ENCODE measurements at regions not wholly inside any gene's neighbourhood (a gene's known extent, or its start where the extent isn't known, plus 50 kb on each side); places are given as distances from the start of the nearest gene placed in this dataset.

DNA sequence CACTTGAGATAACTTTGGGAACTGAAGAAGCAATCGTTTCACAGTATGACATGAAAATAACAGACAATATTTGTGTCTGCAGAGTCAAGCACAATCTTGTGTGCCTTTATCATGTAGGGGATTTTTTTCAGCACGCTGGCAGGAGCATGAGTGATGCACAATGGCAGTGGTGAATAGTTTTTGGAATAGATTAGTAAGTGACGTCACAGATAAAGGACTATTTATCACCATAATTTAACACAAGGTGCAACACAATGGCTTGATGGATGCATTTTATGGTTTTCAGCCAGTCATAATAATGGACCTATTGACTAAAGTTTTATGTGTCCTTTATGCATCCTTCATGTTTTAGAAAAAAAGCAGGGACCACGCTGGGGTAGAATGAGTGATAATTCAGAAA lies 559.8 kb upstream of the FANCL start:
- Histone ChIP-seq H3K4me3 (no peak overlapping the region), H3K4me1 (no peaks in the 10 kb centered on the region), H3K27me3 (no peaks in the 10 kb centered on the region), H3K9me3 (no peaks in the 10 kb centered on the region), H3K36me3 (no peaks in the 10 kb centered on the region), H3K27ac (no peak overlapping the region)
- no peak for DNase-seq
- intact Hi-C loops (cut with DNase I; ENCODE audit: low total_unique reads), result no loop called here
- TF ChIP-seq POLR2A (IDR thresholded peaks at IDR 0.05), result no peak
- TF ChIP-seq, protein P1, sequence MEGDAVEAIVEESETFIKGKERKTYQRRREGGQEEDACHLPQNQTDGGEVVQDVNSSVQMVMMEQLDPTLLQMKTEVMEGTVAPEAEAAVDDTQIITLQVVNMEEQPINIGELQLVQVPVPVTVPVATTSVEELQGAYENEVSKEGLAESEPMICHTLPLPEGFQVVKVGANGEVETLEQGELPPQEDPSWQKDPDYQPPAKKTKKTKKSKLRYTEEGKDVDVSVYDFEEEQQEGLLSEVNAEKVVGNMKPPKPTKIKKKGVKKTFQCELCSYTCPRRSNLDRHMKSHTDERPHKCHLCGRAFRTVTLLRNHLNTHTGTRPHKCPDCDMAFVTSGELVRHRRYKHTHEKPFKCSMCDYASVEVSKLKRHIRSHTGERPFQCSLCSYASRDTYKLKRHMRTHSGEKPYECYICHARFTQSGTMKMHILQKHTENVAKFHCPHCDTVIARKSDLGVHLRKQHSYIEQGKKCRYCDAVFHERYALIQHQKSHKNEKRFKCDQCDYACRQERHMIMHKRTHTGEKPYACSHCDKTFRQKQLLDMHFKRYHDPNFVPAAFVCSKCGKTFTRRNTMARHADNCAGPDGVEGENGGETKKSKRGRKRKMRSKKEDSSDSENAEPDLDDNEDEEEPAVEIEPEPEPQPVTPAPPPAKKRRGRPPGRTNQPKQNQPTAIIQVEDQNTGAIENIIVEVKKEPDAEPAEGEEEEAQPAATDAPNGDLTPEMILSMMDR (IDR thresholded peaks at IDR 0.05), result no peak

DNA sequence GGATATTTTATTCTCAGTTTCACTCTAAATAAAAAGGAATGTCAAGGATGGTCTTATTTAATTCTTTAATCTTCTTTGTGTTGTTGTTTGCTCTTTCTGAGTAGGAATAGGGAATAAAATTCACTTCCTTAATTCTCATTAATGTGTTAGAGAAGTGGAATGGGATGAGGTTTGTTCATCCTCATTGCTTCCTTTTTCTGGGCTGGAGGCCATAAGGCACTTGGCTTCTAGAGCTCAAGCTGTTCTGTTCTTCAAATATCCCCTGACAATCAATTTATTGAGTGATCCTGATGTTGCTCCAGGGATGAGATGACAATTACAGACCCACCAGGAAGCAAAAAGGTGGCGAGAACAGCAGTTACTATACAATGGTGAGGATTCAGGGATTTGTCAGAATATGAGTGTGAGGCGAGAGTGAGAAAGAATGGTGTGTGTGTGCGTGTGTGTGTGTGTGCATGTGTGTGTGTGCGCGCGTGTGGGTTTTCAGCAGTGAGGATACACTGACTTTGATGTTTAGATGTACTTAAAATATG lies 557.6 kb upstream of the FANCL start:
- DNase-seq, result no peak
- TF ChIP-seq POLR2A (IDR thresholded peaks at IDR 0.05), result no peak
- TF ChIP-seq, protein P1 (IDR thresholded peaks at IDR 0.05), result no peak
- no peak overlapping the region for H3K4me3 ChIP-seq
- no peak overlapping the region for H3K27ac ChIP-seq
- H3K36me3 ChIP-seq, result no peaks in the 10 kb centered on the region
- no peaks in the 10 kb centered on the region for H3K27me3 ChIP-seq
- H3K4me1 ChIP-seq, result no peaks in the 10 kb centered on the region
- intact Hi-C loops (cut with DNase I; ENCODE audit: low total_unique reads), result no loop called here
- no peaks in the 10 kb centered on the region for H3K9me3 ChIP-seq

DNA sequence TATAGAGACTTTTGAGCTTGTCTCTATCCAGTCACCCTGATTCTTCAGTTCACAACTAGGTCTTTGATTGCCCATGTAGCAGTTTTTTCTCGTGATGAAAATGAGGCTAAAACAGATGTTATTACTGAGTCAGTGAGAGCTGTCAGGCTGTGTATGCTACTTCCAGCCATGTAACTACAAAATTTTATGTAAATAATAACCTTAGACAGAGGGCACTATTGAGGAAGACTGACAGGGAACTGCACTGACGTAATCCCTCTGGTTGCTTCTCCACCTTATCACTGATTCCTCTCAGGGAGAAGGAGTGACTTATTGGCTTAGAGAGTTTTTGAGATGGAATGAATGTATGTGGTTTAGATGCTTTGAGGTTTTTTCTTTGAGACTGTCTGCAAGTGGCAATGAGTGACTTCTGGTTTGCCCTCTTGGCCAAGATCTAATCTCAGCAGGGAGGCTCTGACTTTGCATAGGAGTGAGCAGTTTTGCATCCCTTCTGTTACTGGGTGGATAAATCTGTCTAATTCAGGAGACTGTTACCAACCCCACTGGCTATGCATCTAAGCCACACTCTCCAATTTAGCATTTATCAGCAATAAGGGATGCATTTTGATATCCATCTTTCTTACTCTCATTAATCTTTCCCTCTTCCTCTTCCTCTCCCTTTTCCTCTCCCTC lies 555.2 kb upstream of the FANCL start:
- DNase-seq, result no peak
- intact Hi-C loops (cut with DNase I; ENCODE audit: low total_unique reads), result no loop called here
- H3K9me3 ChIP-seq, result no peaks in the 10 kb centered on the region
- H3K27me3 ChIP-seq, result no peaks in the 10 kb centered on the region
- H3K4me1 ChIP-seq, result no peaks in the 10 kb centered on the region
- H3K4me3 ChIP-seq, result no peak overlapping the region
- TF ChIP-seq, protein P1 (IDR thresholded peaks at IDR 0.05), result no peak
- no peak for TF ChIP-seq POLR2A (IDR thresholded peaks at IDR 0.05)
- H3K27ac ChIP-seq, result no peak overlapping the region
- no peaks in the 10 kb centered on the region for H3K36me3 ChIP-seq

DNA sequence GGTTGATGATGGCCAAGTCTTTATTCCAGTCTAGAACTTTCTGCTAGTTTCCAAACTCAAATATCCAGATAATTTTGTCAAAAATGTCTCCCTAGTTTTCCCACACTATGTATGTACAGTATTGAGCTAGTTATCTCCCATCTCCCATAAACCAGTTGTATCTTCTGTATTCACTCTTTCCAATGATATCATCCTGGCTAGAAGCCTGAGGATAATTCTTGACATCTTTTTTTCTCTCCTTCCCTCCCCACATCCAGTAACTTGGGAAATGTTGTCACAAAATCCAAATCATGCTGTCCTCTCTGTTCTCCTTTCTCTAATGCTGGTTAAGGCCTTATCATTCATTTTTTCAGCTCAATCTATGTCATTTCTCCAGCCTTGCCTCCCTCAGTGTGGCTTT lies 553.8 kb upstream of the FANCL start:
- no peak for DNase-seq
- Histone ChIP-seq H3K27ac (no peak overlapping the region), H3K27me3 (no peaks in the 10 kb centered on the region), H3K9me3 (no peaks in the 10 kb centered on the region), H3K4me3 (no peak overlapping the region), H3K4me1 (no peaks in the 10 kb centered on the region), H3K36me3 (no peaks in the 10 kb centered on the region)
- no peak for TF ChIP-seq POLR2A (IDR thresholded peaks at IDR 0.05)
- TF ChIP-seq, protein P1 (IDR thresholded peaks at IDR 0.05), result no peak
- intact Hi-C loops (cut with DNase I; ENCODE audit: low total_unique reads), result no loop called here

DNA sequence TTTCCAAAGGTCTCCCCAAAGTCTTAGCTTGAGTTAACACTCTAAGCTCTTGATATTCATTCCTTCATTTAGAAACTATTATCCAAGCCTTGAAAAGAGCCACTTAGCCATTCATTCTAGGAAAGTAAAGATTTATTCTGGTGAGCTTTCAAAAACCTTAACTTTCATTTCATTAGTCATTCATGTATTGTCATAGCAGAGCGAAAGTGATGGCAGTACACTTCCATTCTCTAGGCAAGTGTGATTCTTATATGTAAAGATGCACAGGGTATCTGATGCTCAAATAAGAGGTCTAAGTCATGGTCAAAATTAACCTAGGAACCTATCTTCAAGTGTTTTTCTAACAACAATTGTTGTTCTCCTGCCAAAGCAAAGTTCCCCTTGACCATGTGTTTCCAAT lies 553.0 kb upstream of the FANCL start:
- no peak for TF ChIP-seq POLR2A (IDR thresholded peaks at IDR 0.05)
- TF ChIP-seq, protein P1 (IDR thresholded peaks at IDR 0.05), result no peak
- no peak for DNase-seq
- intact Hi-C loops (cut with DNase I; ENCODE audit: low total_unique reads), result no loop called here

More for the DNA sequence above, 553.0 kb upstream of the FANCL start:
- no peaks in the 10 kb centered on the region for H3K36me3 ChIP-seq
- H3K9me3 ChIP-seq, result no peaks in the 10 kb centered on the region
- H3K4me3 ChIP-seq, result no peak overlapping the region
- no peaks in the 10 kb centered on the region for H3K27me3 ChIP-seq
- no peak overlapping the region for H3K27ac ChIP-seq
- no peaks in the 10 kb centered on the region for H3K4me1 ChIP-seq
